Ectodermal cell (in vitro differentiated cells): ENCODE measurements at regions not wholly inside any gene's neighbourhood (a gene's known extent, or its start where the extent isn't known, plus 50 kb on each side); places are given as distances from the start of the nearest gene placed in this dataset.

Experiments used
- H3K27ac ChIP-seq: 2 replicates; pipeline ENCODE4 v1.7.0; 2013; ENCODE audit warnings: mild to moderate bottlenecking, low read depth, low read length; ENCODE audit not compliant: insufficient read depth, poor library complexity, severe bottlenecking
- H3K27me3 ChIP-seq: 2 replicates; pipeline ENCODE4 v1.7.0; 2013; ENCODE audit warnings: mild to moderate bottlenecking, low read length; ENCODE audit not compliant: insufficient read depth, control insufficient read depth, poor library complexity, severe bottlenecking
- H3K36me3 ChIP-seq: one replicate; pipeline ENCODE4 v1.7.0; 2013; ENCODE audit warnings: low read length; ENCODE audit not compliant: control insufficient read depth, insufficient read depth
- H3K4me1 ChIP-seq: one replicate; pipeline ENCODE4 v1.7.0; 2013; ENCODE audit warnings: low read length; ENCODE audit not compliant: control insufficient read depth, insufficient read depth
- H3K4me3 ChIP-seq: 2 replicates; pipeline ENCODE4 v1.7.0; 2013; ENCODE audit warnings: low read depth, low read length, control low read depth; ENCODE audit not compliant: insufficient read depth
- H3K9me3 ChIP-seq: 2 replicates; pipeline ENCODE4 v1.7.0; 2013; ENCODE audit warnings: mild to moderate bottlenecking, low read length, moderate library complexity; ENCODE audit not compliant: control insufficient read depth
- WGBS, 2 experiments: methylation state at CpG; one replicate each; pipeline ENCODE4 v1.1.7; 2013; ENCODE audit warnings: missing lambda C conversion rate in 2 of 2; 5-methylcytosine and 5-hydroxymethylcytosine counted together

DNA sequence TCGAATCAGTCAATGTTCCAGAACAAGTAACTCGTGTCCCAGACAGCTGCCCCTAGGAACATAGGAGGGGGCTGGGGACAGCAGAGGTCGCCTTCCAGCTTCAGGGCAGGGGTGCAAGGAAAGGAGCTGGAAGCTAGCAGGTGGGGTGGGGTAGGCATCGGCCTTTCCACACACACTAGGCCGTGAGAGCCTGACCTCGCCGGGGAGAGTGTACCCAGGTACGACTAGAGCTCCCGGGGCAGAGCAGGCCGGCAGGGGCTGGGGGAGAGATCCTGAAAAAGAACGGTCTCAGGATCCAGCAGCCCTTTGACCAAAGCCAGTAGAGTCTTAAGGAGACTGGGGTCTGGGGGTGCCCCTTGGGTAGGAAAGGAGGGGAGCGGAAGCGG lies 1127.5 kb downstream of the BRD1 start:
- H3K9me3 ChIP-seq = no peaks in the 10 kb centered on the region
- peaks cover 33% of the 10 kb centered on the region for H3K4me1 ChIP-seq
- no peaks in the 10 kb centered on the region for H3K27me3 ChIP-seq
- H3K27ac ChIP-seq = no peak overlapping the region
- H3K36me3 ChIP-seq = no peaks in the 10 kb centered on the region
- no peak overlapping the region for H3K4me3 ChIP-seq
- 88% methylated on average over 13 of the region's 13 CpGs for WGBS, 2 experiments

DNA sequence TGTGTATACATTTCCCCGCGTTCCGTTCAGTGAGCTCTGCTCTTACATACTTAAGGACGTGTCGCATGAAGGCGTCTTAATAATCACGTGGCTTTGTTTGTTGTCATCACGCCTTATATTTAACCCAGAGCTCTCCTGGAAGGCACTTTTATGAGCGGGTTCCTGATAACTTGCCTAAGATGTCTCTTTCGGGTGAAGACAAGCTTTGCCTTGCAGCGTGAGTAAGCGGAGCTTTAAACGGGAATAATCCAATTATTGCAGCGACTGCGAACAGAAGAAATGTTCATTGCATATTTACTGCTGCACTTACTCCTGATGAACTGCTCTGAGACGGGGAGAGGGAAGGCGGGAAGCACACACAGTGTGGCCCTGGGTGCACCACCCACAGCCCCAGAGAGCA lies 1128.2 kb downstream of the BRD1 start:
- Histone ChIP-seq H3K4me3 (no peak overlapping the region), H3K36me3 (no peaks in the 10 kb centered on the region), H3K27me3 (no peaks in the 10 kb centered on the region), H3K4me1 (peaks cover 27% of the 10 kb centered on the region), H3K27ac (no peak overlapping the region), H3K9me3 (no peaks in the 10 kb centered on the region)
- WGBS, 2 experiments = 94% methylated on average over 17 of the region's 17 CpGs

GRCh38 chr22:48698618-48699017 lies 1129.1 kb downstream of the BRD1 start:
- no peaks in the 10 kb centered on the region for H3K27me3 ChIP-seq
- 58 to 59% methylated on average over 13 of the region's 13 CpGs for WGBS, 2 experiments
- H3K4me3 ChIP-seq = no peak overlapping the region
- no peaks in the 10 kb centered on the region for H3K36me3 ChIP-seq
- no peak overlapping the region for H3K27ac ChIP-seq
- peaks cover 22% of the 10 kb centered on the region for H3K4me1 ChIP-seq
- H3K9me3 ChIP-seq = no peaks in the 10 kb centered on the region

- H3K9me3 ChIP-seq = no peaks in the 10 kb centered on the region
- WGBS, 2 experiments = 94 to 95% methylated on average over 6 of the region's 6 CpGs
- no peak overlapping the region for H3K27ac ChIP-seq
- no peaks in the 10 kb centered on the region for H3K36me3 ChIP-seq
- H3K27me3 ChIP-seq = no peaks in the 10 kb centered on the region
- no peak overlapping the region for H3K4me3 ChIP-seq
- H3K4me1 ChIP-seq = peaks cover 21% of the 10 kb centered on the region
Measured at GRCh38 chr22:48697694-48698276, 1129.9 kb downstream of the BRD1 start.

- Histone ChIP-seq H3K36me3 (no peaks in the 10 kb centered on the region), H3K27ac (no peak overlapping the region), H3K4me1 (peaks cover 15% of the 10 kb centered on the region), H3K27me3 (no peaks in the 10 kb centered on the region), H3K9me3 (no peaks in the 10 kb centered on the region), H3K4me3 (no peak overlapping the region)
- WGBS, 2 experiments = 96% methylated on average over 3 of the region's 3 CpGs
Measured at GRCh38 chr22:48697223-48697622, 1130.5 kb downstream of the BRD1 start.

- Histone ChIP-seq H3K27ac (no peak overlapping the region), H3K4me3 (no peak overlapping the region), H3K27me3 (no peaks in the 10 kb centered on the region), H3K4me1 (peaks cover 7% of the 10 kb centered on the region), H3K36me3 (no peaks in the 10 kb centered on the region), H3K9me3 (no peaks in the 10 kb centered on the region)
- 89 to 93% methylated on average over 4 of the region's 4 CpGs for WGBS, 2 experiments
Measured at GRCh38 chr22:48696371-48696770, 1131.3 kb downstream of the BRD1 start.

- Histone ChIP-seq H3K9me3 (no peaks in the 10 kb centered on the region), H3K36me3 (no peaks in the 10 kb centered on the region), H3K27me3 (no peaks in the 10 kb centered on the region), H3K4me1 (peaks cover 4% of the 10 kb centered on the region), H3K4me3 (no peak overlapping the region), H3K27ac (no peak overlapping the region)
- WGBS, 2 experiments = 78 to 80% methylated on average over 19 of the region's 19 CpGs
Measured at GRCh38 chr22:48695731-48696305, 1131.9 kb downstream of the BRD1 start.

- Histone ChIP-seq H3K4me1 (peaks cover 4% of the 10 kb centered on the region), H3K9me3 (no peaks in the 10 kb centered on the region), H3K27me3 (no peaks in the 10 kb centered on the region), H3K4me3 (no peak overlapping the region), H3K36me3 (no peaks in the 10 kb centered on the region), H3K27ac (no peak overlapping the region)
- WGBS, 2 experiments = 91 to 93% methylated on average over 6 of the region's 6 CpGs
Measured at GRCh38 chr22:48695251-48695650, 1132.4 kb downstream of the BRD1 start.

GRCh38 chr22:48694296-48694883 lies 1133.3 kb downstream of the BRD1 start:
- Histone ChIP-seq H3K4me3 (no peak overlapping the region), H3K27me3 (no peaks in the 10 kb centered on the region), H3K9me3 (no peaks in the 10 kb centered on the region), H3K27ac (no peak overlapping the region), H3K4me1 (no peaks in the 10 kb centered on the region), H3K36me3 (no peaks in the 10 kb centered on the region)
- 88 to 91% methylated on average over 13 to 14 of the region's 22 CpGs for WGBS, 2 experiments

GRCh38 chr22:48693377-48694135 lies 1134.1 kb downstream of the BRD1 start:
- no peak overlapping the region for H3K27ac ChIP-seq
- no peaks in the 10 kb centered on the region for H3K9me3 ChIP-seq
- H3K27me3 ChIP-seq = no peaks in the 10 kb centered on the region
- H3K36me3 ChIP-seq = no peaks in the 10 kb centered on the region
- 94 to 95% methylated on average over 26 of the region's 26 CpGs for WGBS, 2 experiments
- H3K4me3 ChIP-seq = no peak overlapping the region
- H3K4me1 ChIP-seq = no peaks in the 10 kb centered on the region
